ENCODE measurements at regions not wholly inside any gene's neighbourhood (a gene's known extent, or its start where the extent isn't known, plus 50 kb on each side); places are given as distances from the start of the nearest gene placed in this dataset.

DNA sequence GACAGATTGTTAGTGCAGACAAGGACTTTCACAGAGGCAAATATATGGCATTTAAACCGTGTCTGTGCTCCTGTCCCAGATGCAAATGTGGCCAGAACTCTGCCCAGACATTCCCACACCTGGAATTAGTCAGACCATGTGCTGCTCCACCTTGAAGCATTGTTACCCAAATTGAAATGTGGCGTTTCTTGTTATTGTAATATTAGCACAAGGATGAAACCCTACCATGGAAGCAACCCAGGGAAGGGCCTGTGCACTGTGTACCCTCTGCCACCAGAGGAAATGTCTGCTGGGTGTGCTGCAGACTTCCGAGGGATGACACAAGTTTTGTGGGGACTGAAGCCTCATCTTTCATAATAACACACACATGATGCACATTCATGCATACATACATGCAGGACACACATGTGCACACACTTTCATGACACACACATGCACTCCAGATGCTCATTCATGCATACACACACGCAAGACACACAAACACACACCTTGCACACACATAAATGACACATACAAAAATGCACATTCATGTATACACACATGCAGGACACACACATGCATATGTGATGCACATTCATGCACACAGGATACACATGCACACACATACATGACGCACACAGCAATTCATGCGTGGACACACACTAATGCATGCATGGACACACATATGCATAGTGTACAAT, 133.2 kb upstream of the SNTG2 start:
- Histone ChIP-seq H3K18ac (ENCODE audit: low read length) (no peak overlapping the region), H3K4me3 (ENCODE audit: low read length) (no peak overlapping the region), H3K27me3 (ENCODE audit: insufficient read depth, low read length, poor library complexity) (no peaks in the 10 kb centered on the region), H3K4me2 (ENCODE audit: low read length) (no peak overlapping the region), H4K8ac (ENCODE audit: low read depth, low read length) (no peak overlapping the region), H2AK5ac (ENCODE audit: low read length) (no peak overlapping the region), H3K4me1 (ENCODE audit: control insufficient read depth, low read depth, low read length) (no peaks in the 10 kb centered on the region), H4K5ac (ENCODE audit: low read length) (no peak overlapping the region), H3K9ac (ENCODE audit: low read length) (no peak overlapping the region), H2BK5ac (ENCODE audit: low read length) (no peak overlapping the region), H2BK120ac (ENCODE audit: low read depth, low read length) (no peak overlapping the region), H3K4ac (ENCODE audit: low read depth, low read length) (no peak overlapping the region), H3K79me2 (ENCODE audit: control insufficient read depth, insufficient read depth, low read length) (no peaks in the 10 kb centered on the region), H3K23ac (ENCODE audit: low read length) (no peak overlapping the region), H3K36me3 (ENCODE audit: control insufficient read depth, insufficient read depth, low read length) (no peaks in the 10 kb centered on the region), H3K27ac (ENCODE audit: low read depth, low read length) (no peak overlapping the region), H3K79me1 (ENCODE audit: low read length) (no peaks in the 10 kb centered on the region), H3K56ac (ENCODE audit: low read length) (no peak overlapping the region), H2BK15ac (replicated peaks; ENCODE audit: low read depth) (no peak overlapping the region)
- WGBS (ENCODE audit: extremely low coverage, insufficient coverage, low lambda C conversion rate): no CpG with 5 or more reads among the region's 6 CpGs
- no peak for DNase-seq

GRCh38 chr2:816278-816677, 134.4 kb upstream of the SNTG2 start:
- no peaks in the 10 kb centered on the region for H3K79me2 ChIP-seq (ENCODE audit: control insufficient read depth, insufficient read depth, low read length)
- no peak overlapping the region for H3K9ac ChIP-seq (ENCODE audit: low read length)
- DNase-seq: no peak
- H2BK120ac ChIP-seq (ENCODE audit: low read depth, low read length): no peak overlapping the region
- no peak overlapping the region for H2AK5ac ChIP-seq (ENCODE audit: low read length)
- H3K4me3 ChIP-seq (ENCODE audit: low read length): no peak overlapping the region
- H3K23ac ChIP-seq (ENCODE audit: low read length): no peak overlapping the region
- no peak overlapping the region for H3K18ac ChIP-seq (ENCODE audit: low read length)
- H3K27me3 ChIP-seq (ENCODE audit: insufficient read depth, low read length, poor library complexity): no peaks in the 10 kb centered on the region
- H3K27ac ChIP-seq (ENCODE audit: low read depth, low read length): no peak overlapping the region
- no peak overlapping the region for H4K5ac ChIP-seq (ENCODE audit: low read length)
- no peak overlapping the region for H3K4ac ChIP-seq (ENCODE audit: low read depth, low read length)
- H3K4me1 ChIP-seq (ENCODE audit: control insufficient read depth, low read depth, low read length): no peaks in the 10 kb centered on the region
- H2BK15ac ChIP-seq (replicated peaks; ENCODE audit: low read depth): no peak overlapping the region
- no peak overlapping the region for H2BK5ac ChIP-seq (ENCODE audit: low read length)
- no peak overlapping the region for H4K8ac ChIP-seq (ENCODE audit: low read depth, low read length)
- WGBS (ENCODE audit: extremely low coverage, insufficient coverage, low lambda C conversion rate): no CpG with 5 or more reads among the region's 5 CpGs
- no peak overlapping the region for H3K56ac ChIP-seq (ENCODE audit: low read length)
- no peaks in the 10 kb centered on the region for H3K79me1 ChIP-seq (ENCODE audit: low read length)
- no peak overlapping the region for H3K4me2 ChIP-seq (ENCODE audit: low read length)
- no peaks in the 10 kb centered on the region for H3K36me3 ChIP-seq (ENCODE audit: control insufficient read depth, insufficient read depth, low read length)

GRCh38 chr2:810397-810796, 133.2 kb upstream of the TMEM18 start:
- H3K23ac ChIP-seq (ENCODE audit: low read length): no peak overlapping the region
- DNase-seq: no peak
- H4K8ac ChIP-seq (ENCODE audit: low read depth, low read length): no peak overlapping the region
- H3K4me2 ChIP-seq (ENCODE audit: low read length): no peak overlapping the region
- no peak overlapping the region for H4K5ac ChIP-seq (ENCODE audit: low read length)
- H3K56ac ChIP-seq (ENCODE audit: low read length): no peak overlapping the region
- no peaks in the 10 kb centered on the region for H3K4me1 ChIP-seq (ENCODE audit: control insufficient read depth, low read depth, low read length)
- no peak overlapping the region for H3K27ac ChIP-seq (ENCODE audit: low read depth, low read length)
- no peak overlapping the region for H2BK5ac ChIP-seq (ENCODE audit: low read length)
- no peak overlapping the region for H2AK5ac ChIP-seq (ENCODE audit: low read length)
- WGBS (ENCODE audit: extremely low coverage, insufficient coverage, low lambda C conversion rate): no CpG with 5 or more reads among the region's 1 CpG
- no peaks in the 10 kb centered on the region for H3K79me1 ChIP-seq (ENCODE audit: low read length)
- H3K9ac ChIP-seq (ENCODE audit: low read length): no peak overlapping the region
- no peak overlapping the region for H2BK120ac ChIP-seq (ENCODE audit: low read depth, low read length)
- no peaks in the 10 kb centered on the region for H3K36me3 ChIP-seq (ENCODE audit: control insufficient read depth, insufficient read depth, low read length)
- H3K4me3 ChIP-seq (ENCODE audit: low read length): no peak overlapping the region
- no peaks in the 10 kb centered on the region for H3K27me3 ChIP-seq (ENCODE audit: insufficient read depth, low read length, poor library complexity)
- no peak overlapping the region for H3K18ac ChIP-seq (ENCODE audit: low read length)
- no peaks in the 10 kb centered on the region for H3K79me2 ChIP-seq (ENCODE audit: control insufficient read depth, insufficient read depth, low read length)
- no peak overlapping the region for H3K4ac ChIP-seq (ENCODE audit: low read depth, low read length)
- H2BK15ac ChIP-seq (replicated peaks; ENCODE audit: low read depth): no peak overlapping the region

GRCh38 chr2:807300-807699, 130.1 kb upstream of the TMEM18 start:
- H4K5ac ChIP-seq (ENCODE audit: low read length): no peak overlapping the region
- no peak overlapping the region for H3K23ac ChIP-seq (ENCODE audit: low read length)
- no peaks in the 10 kb centered on the region for H3K79me1 ChIP-seq (ENCODE audit: low read length)
- H2BK120ac ChIP-seq (ENCODE audit: low read depth, low read length): no peak overlapping the region
- H2AK5ac ChIP-seq (ENCODE audit: low read length): no peak overlapping the region
- H3K79me2 ChIP-seq (ENCODE audit: control insufficient read depth, insufficient read depth, low read length): no peaks in the 10 kb centered on the region
- H2BK15ac ChIP-seq (replicated peaks; ENCODE audit: low read depth): no peak overlapping the region
- no peak overlapping the region for H3K56ac ChIP-seq (ENCODE audit: low read length)
- H2BK5ac ChIP-seq (ENCODE audit: low read length): no peak overlapping the region
- H3K4ac ChIP-seq (ENCODE audit: low read depth, low read length): no peak overlapping the region
- no peaks in the 10 kb centered on the region for H3K4me1 ChIP-seq (ENCODE audit: control insufficient read depth, low read depth, low read length)
- H3K18ac ChIP-seq (ENCODE audit: low read length): no peak overlapping the region
- H4K8ac ChIP-seq (ENCODE audit: low read depth, low read length): no peak overlapping the region
- no peak for DNase-seq
- WGBS (ENCODE audit: extremely low coverage, insufficient coverage, low lambda C conversion rate): no CpG with 5 or more reads among the region's 6 CpGs
- H3K4me2 ChIP-seq (ENCODE audit: low read length): no peak overlapping the region
- H3K36me3 ChIP-seq (ENCODE audit: control insufficient read depth, insufficient read depth, low read length): no peaks in the 10 kb centered on the region
- H3K27me3 ChIP-seq (ENCODE audit: insufficient read depth, low read length, poor library complexity): no peaks in the 10 kb centered on the region
- H3K4me3 ChIP-seq (ENCODE audit: low read length): no peak overlapping the region
- H3K27ac ChIP-seq (ENCODE audit: low read depth, low read length): no peak overlapping the region
- H3K9ac ChIP-seq (ENCODE audit: low read length): no peak overlapping the region

DNA sequence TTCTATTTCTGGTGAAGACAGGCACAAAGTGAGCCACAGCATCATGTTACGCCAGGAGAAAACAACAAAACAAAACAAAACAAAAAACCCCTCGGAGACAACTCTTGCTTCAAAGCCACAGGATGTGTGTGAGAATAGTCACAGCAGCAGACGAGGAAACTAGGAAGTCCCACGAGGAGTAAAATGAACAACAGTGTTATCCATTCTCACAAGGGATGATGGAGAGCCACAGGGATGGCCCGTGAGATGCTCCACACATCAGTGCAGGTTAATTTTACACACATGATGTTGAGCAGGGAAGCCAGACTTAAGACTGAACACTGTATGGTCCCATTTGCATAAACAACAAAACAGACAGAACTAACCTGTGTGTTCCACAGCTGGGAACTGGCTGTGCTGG, 128.5 kb upstream of the TMEM18 start:
- Histone ChIP-seq H3K36me3 (ENCODE audit: control insufficient read depth, insufficient read depth, low read length) (no peaks in the 10 kb centered on the region), H3K79me1 (ENCODE audit: low read length) (no peaks in the 10 kb centered on the region), H3K56ac (ENCODE audit: low read length) (no peak overlapping the region), H3K79me2 (ENCODE audit: control insufficient read depth, insufficient read depth, low read length) (no peaks in the 10 kb centered on the region), H2BK15ac (replicated peaks; ENCODE audit: low read depth) (no peak overlapping the region), H3K4me1 (ENCODE audit: control insufficient read depth, low read depth, low read length) (no peaks in the 10 kb centered on the region), H3K4ac (ENCODE audit: low read depth, low read length) (no peak overlapping the region), H3K18ac (ENCODE audit: low read length) (no peak overlapping the region), H3K4me3 (ENCODE audit: low read length) (no peak overlapping the region), H3K27me3 (ENCODE audit: insufficient read depth, low read length, poor library complexity) (no peaks in the 10 kb centered on the region), H2AK5ac (ENCODE audit: low read length) (no peak overlapping the region), H2BK5ac (ENCODE audit: low read length) (no peak overlapping the region), H2BK120ac (ENCODE audit: low read depth, low read length) (no peak overlapping the region), H3K23ac (ENCODE audit: low read length) (no peak overlapping the region), H4K5ac (ENCODE audit: low read length) (no peak overlapping the region), H3K4me2 (ENCODE audit: low read length) (no peak overlapping the region), H3K27ac (ENCODE audit: low read depth, low read length) (no peak overlapping the region), H4K8ac (ENCODE audit: low read depth, low read length) (no peak overlapping the region), H3K9ac (ENCODE audit: low read length) (no peak overlapping the region)
- WGBS (ENCODE audit: extremely low coverage, insufficient coverage, low lambda C conversion rate): no CpG with 5 or more reads among the region's 5 CpGs
- no peak for DNase-seq

DNA sequence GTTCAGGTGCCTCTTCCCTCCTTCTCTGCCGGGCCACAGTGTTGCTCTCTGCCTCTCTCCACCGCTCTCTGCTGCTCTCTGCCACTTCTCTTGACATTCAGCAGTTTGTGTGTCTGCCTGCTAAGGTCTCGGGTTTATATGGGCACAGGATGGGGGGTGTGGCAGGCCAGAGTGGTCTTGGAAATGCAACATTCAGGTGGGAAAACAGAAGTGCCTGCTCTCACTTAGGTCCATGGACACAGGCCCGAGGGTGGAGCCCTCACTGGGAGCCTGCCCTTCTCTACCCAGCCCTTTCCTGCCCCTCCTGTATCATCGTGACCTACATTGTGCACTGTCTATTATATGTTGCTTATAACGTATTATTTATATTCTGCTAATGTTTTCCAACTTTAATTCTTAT, 120.8 kb upstream of the TMEM18 start:
- no peak overlapping the region for H3K9ac ChIP-seq (ENCODE audit: low read length)
- no peaks in the 10 kb centered on the region for H3K4me1 ChIP-seq (ENCODE audit: control insufficient read depth, low read depth, low read length)
- no peak overlapping the region for H2BK5ac ChIP-seq (ENCODE audit: low read length)
- no peaks in the 10 kb centered on the region for H3K79me2 ChIP-seq (ENCODE audit: control insufficient read depth, insufficient read depth, low read length)
- H2AK5ac ChIP-seq (ENCODE audit: low read length): no peak overlapping the region
- H3K4me3 ChIP-seq (ENCODE audit: low read length): no peak overlapping the region
- H3K18ac ChIP-seq (ENCODE audit: low read length): no peak overlapping the region
- no peak overlapping the region for H2BK120ac ChIP-seq (ENCODE audit: low read depth, low read length)
- WGBS (ENCODE audit: extremely low coverage, insufficient coverage, low lambda C conversion rate): no CpG with 5 or more reads among the region's 6 CpGs
- H4K8ac ChIP-seq (ENCODE audit: low read depth, low read length): no peak overlapping the region
- H3K27me3 ChIP-seq (ENCODE audit: insufficient read depth, low read length, poor library complexity): no peaks in the 10 kb centered on the region
- no peak overlapping the region for H3K27ac ChIP-seq (ENCODE audit: low read depth, low read length)
- no peak overlapping the region for H3K4ac ChIP-seq (ENCODE audit: low read depth, low read length)
- H4K5ac ChIP-seq (ENCODE audit: low read length): no peak overlapping the region
- no peak overlapping the region for H3K23ac ChIP-seq (ENCODE audit: low read length)
- no peak overlapping the region for H3K56ac ChIP-seq (ENCODE audit: low read length)
- no peak overlapping the region for H2BK15ac ChIP-seq (replicated peaks; ENCODE audit: low read depth)
- no peaks in the 10 kb centered on the region for H3K36me3 ChIP-seq (ENCODE audit: control insufficient read depth, insufficient read depth, low read length)
- DNase-seq: no peak
- no peak overlapping the region for H3K4me2 ChIP-seq (ENCODE audit: low read length)
- H3K79me1 ChIP-seq (ENCODE audit: low read length): no peaks in the 10 kb centered on the region
